Smooth muscle cell (in vitro differentiated cells): ENCODE measurements at regions not wholly inside any gene's neighbourhood (a gene's known extent, or its start where the extent isn't known, plus 50 kb on each side); places are given as distances from the start of the nearest gene placed in this dataset.
A peak's percentile ranks its signal among the peaks of the same experiment; 100 is the strongest.

Experiments used
- DNase-seq: peaks from one replicate; lab custom pipeline; 2025; ENCODE audit not compliant: unreplicated experiment; lab: John Stamatoyannopoulos, UW
- H2AFZ ChIP-seq: fragments of 200-600 bp; sonication (generic); 2 replicates; pipeline ENCODE4 v1.6.0; 2016; ENCODE audit warnings: antibody characterized with exemption, low read depth, mild to moderate bottlenecking
- H3F3A ChIP-seq: fragments of 200-600 bp; sonication (generic); 2 replicates; pipeline ENCODE4 v1.6.0; 2017; ENCODE audit warnings: antibody characterized with exemption, low read depth
- H3K27ac ChIP-seq: fragments of 200-600 bp; sonication (generic); 2 replicates; pipeline ENCODE4 v1.5.1; 2016; ENCODE audit warnings: low read depth, mild to moderate bottlenecking
- H3K27me3 ChIP-seq: fragments of 200-600 bp; sonication (generic); 2 replicates; pipeline ENCODE4 v1.6.1; 2016; ENCODE audit warnings: low read depth, mild to moderate bottlenecking
- H3K36me3 ChIP-seq: fragments of 200-600 bp; sonication (generic); 2 replicates; pipeline ENCODE4 v1.5.1; 2016; ENCODE audit warnings: low read depth
- H3K4me1 ChIP-seq: fragments of 200-600 bp; sonication (generic); 2 replicates; pipeline ENCODE4 v1.5.1; 2016; ENCODE audit warnings: low read depth
- H3K4me2 ChIP-seq: fragments of 200-600 bp; sonication (generic); 2 replicates; pipeline ENCODE4 v1.6.0; 2016; ENCODE audit warnings: mild to moderate bottlenecking
- H3K4me3 ChIP-seq: fragments of 200-600 bp; sonication (generic); 2 replicates; pipeline ENCODE4 v1.5.1; 2016; ENCODE audit warnings: mild to moderate bottlenecking
- H3K79me2 ChIP-seq: fragments of 200-600 bp; sonication (generic); 2 replicates; pipeline ENCODE4 v1.6.0; 2016; ENCODE audit warnings: low read depth, mild to moderate bottlenecking
- H3K9ac ChIP-seq: fragments of 200-600 bp; sonication (generic); 2 replicates; pipeline ENCODE4 v1.6.0; 2016; ENCODE audit warnings: low read depth
- H3K9me3 ChIP-seq: fragments of 200-600 bp; sonication (generic); replicated peaks from 2 replicates; pipeline ENCODE4 v1.5.1; 2016; ENCODE audit warnings: low read depth
- H4K20me1 ChIP-seq: fragments of 200-600 bp; sonication (generic); 2 replicates; pipeline ENCODE4 v1.6.0; 2016; ENCODE audit warnings: low read depth
- CTCF ChIP-seq: fragments of 200-600 bp; sonication (generic); IDR thresholded peaks from 2 replicates; pipeline ENCODE4 v1.5.1; 2017; ENCODE audit warnings: borderline replicate concordance, mild to moderate bottlenecking, antibody characterized with exemption; ENCODE audit not compliant: insufficient read depth, poor library complexity, severe bottlenecking
- WGBS: methylation state at CpG from one replicate; pipeline ENCODE4 v1.1.7; 2016; ENCODE audit warnings: low lambda C conversion rate; 5-methylcytosine and 5-hydroxymethylcytosine counted together

GRCh38 chr13:80048802-80049201 is 292.1 kb downstream of the SPRY2 start:
- Histone ChIP-seq H3K27ac (peak overlapping the region; percentile 91), H3K36me3 (no peaks in the 10 kb centered on the region), H3K27me3 (no peaks in the 10 kb centered on the region), H3K9ac (peak overlapping the region; percentile 64), H3F3A (peaks cover 12% of the 10 kb centered on the region), H4K20me1 (no peaks in the 10 kb centered on the region), H3K4me1 (peaks cover 17% of the 10 kb centered on the region), H3K4me2 (peak overlapping the region; percentile 78), H3K9me3 (no peaks in the 10 kb centered on the region), H3K4me3 (no peak overlapping the region), H3K79me2 (no peaks in the 10 kb centered on the region), H2AFZ (no peak overlapping the region)
- TF ChIP-seq CTCF = no peak
- DNase-seq = peak; percentile 39
- WGBS = 0% methylated on average over 7 of the region's 7 CpGs

GRCh38 chr13:80048030-80048429 is 292.9 kb downstream of the SPRY2 start:
- H3K4me3 ChIP-seq = no peak overlapping the region
- H3K9me3 ChIP-seq = no peaks in the 10 kb centered on the region
- no peaks in the 10 kb centered on the region for H3K79me2 ChIP-seq
- H2AFZ ChIP-seq = no peak overlapping the region
- no peak for TF ChIP-seq CTCF
- H3K27ac ChIP-seq = peak overlapping the region; percentile 91
- no peaks in the 10 kb centered on the region for H3K36me3 ChIP-seq
- H3K4me1 ChIP-seq = peaks cover 17% of the 10 kb centered on the region
- peak overlapping the region; percentile 78 for H3K4me2 ChIP-seq
- 33% methylated on average over 1 of the region's 1 CpG for WGBS
- H3F3A ChIP-seq = peaks cover 12% of the 10 kb centered on the region
- no peak for DNase-seq
- H4K20me1 ChIP-seq = no peaks in the 10 kb centered on the region
- peak overlapping the region; percentile 64 for H3K9ac ChIP-seq
- no peaks in the 10 kb centered on the region for H3K27me3 ChIP-seq

GRCh38 chr13:80047406-80047805 is 293.5 kb downstream of the SPRY2 start:
- no peak for DNase-seq
- Histone ChIP-seq H3K4me3 (no peak overlapping the region), H3K4me1 (peaks cover 17% of the 10 kb centered on the region), H3K9ac (peak overlapping the region; percentile 64), H3K27ac (peak overlapping the region; percentile 91), H3F3A (peaks cover 12% of the 10 kb centered on the region), H3K79me2 (no peaks in the 10 kb centered on the region), H4K20me1 (no peaks in the 10 kb centered on the region), H3K36me3 (no peaks in the 10 kb centered on the region), H3K27me3 (no peaks in the 10 kb centered on the region), H3K9me3 (no peaks in the 10 kb centered on the region), H2AFZ (no peak overlapping the region), H3K4me2 (peak overlapping the region; percentile 78)
- WGBS = 20% methylated on average over 8 of the region's 8 CpGs
- TF ChIP-seq CTCF = no peak

- H3K79me2 ChIP-seq = no peaks in the 10 kb centered on the region
- no peak for DNase-seq
- no peaks in the 10 kb centered on the region for H3K9me3 ChIP-seq
- peak overlapping the region; percentile 57 for H3K4me2 ChIP-seq
- TF ChIP-seq CTCF = no peak
- peaks cover 21% of the 10 kb centered on the region for H3K4me1 ChIP-seq
- no peaks in the 10 kb centered on the region for H3K27me3 ChIP-seq
- no peaks in the 10 kb centered on the region for H4K20me1 ChIP-seq
- no peak overlapping the region for H3K4me3 ChIP-seq
- WGBS = 33% methylated on average over 4 of the region's 4 CpGs
- no peak overlapping the region for H2AFZ ChIP-seq
- no peaks in the 10 kb centered on the region for H3K36me3 ChIP-seq
- peak overlapping the region; percentile 86 for H3K27ac ChIP-seq
- H3K9ac ChIP-seq = peak overlapping the region; percentile 18
- H3F3A ChIP-seq = peaks cover 23% of the 10 kb centered on the region
Observed at GRCh38 chr13:80040981-80041317, 300.0 kb downstream of the SPRY2 start.
